Neural progenitor cell (in vitro differentiated cells): ENCODE measurements at regions not wholly inside any gene's neighbourhood (a gene's known extent, or its start where the extent isn't known, plus 50 kb on each side); places are given as distances from the start of the nearest gene placed in this dataset.

Experiments used
- CTCF ChIP-seq: fragments of 200-600 bp; sonication (generic); IDR thresholded peaks from 2 replicates; pipeline ENCODE4 v1.5.1; 2017; ENCODE audit warnings: antibody characterized with exemption, mild to moderate bottlenecking
- EZH2 ChIP-seq: fragments of 200-600 bp; sonication (generic); IDR thresholded peaks from 2 replicates; pipeline ENCODE4 v1.6.1; 2017; ENCODE audit warnings: antibody characterized with exemption, mild to moderate bottlenecking, moderate library complexity

GRCh38 chr9:129361196-129361595 lies 183.1 kb upstream of the IER5L start:
- no peak for TF ChIP-seq CTCF
- TF ChIP-seq EZH2 = no peak
